ENCODE measurements at regions not wholly inside any gene's neighbourhood (a gene's known extent, or its start where the extent isn't known, plus 50 kb on each side); places are given as distances from the start of the nearest gene placed in this dataset.
"Not testable (repeated sequence)": the region's sequence is repeated elsewhere in the genome, so short reads cannot be mapped to it uniquely, and the experiment has no call there.

- TF ChIP-seq CTCF (conservative IDR thresholded peaks at IDR 0.05); EZH2 (IDR thresholded peaks at IDR 0.05; ENCODE audit: low read depth): not testable (repeated sequence)
Measured at GRCh38 chr12:9450127-9450567, 157.6 kb downstream of the KLRB1 start.
